Stimulated activated memory B cell treated with anti-CD40 and anti-IgM and Interleukin-4, amounts not matched to agents 10 μg/mL and 1 μg/mL and 100 μg/mL, for 72 hours (primary cell): ENCODE measurements at regions not wholly inside any gene's neighbourhood (a gene's known extent, or its start where the extent isn't known, plus 50 kb on each side); places are given as distances from the start of the nearest gene placed in this dataset.

Experiments
- ATAC-seq: fragments of 150-1000 bp; cut with Tn5 transposase; 2 replicates; pipeline ENCODE4 v1.10.0; 2021
- H3K27ac Mint-ChIP-seq: one replicate; pipeline ENCODE4 v1.8.0; 2022; ENCODE audit warnings: mild to moderate bottlenecking, mixed read lengths
- H3K27me3 Mint-ChIP-seq: one replicate; pipeline ENCODE4 v1.8.0; 2022; ENCODE audit warnings: mixed read lengths
- H3K36me3 Mint-ChIP-seq: one replicate; pipeline ENCODE4 v1.8.0; 2022; ENCODE audit warnings: mixed read lengths
- H3K4me1 Mint-ChIP-seq: one replicate; pipeline ENCODE4 v1.8.0; 2022; ENCODE audit warnings: mixed read lengths
- H3K4me3 Mint-ChIP-seq: one replicate; pipeline ENCODE4 v1.8.0; 2022; ENCODE audit warnings: mild to moderate bottlenecking, moderate library complexity, mixed read lengths
- H3K9me3 Mint-ChIP-seq: one replicate; pipeline ENCODE4 v1.8.0; 2022; ENCODE audit warnings: mixed read lengths

DNA sequence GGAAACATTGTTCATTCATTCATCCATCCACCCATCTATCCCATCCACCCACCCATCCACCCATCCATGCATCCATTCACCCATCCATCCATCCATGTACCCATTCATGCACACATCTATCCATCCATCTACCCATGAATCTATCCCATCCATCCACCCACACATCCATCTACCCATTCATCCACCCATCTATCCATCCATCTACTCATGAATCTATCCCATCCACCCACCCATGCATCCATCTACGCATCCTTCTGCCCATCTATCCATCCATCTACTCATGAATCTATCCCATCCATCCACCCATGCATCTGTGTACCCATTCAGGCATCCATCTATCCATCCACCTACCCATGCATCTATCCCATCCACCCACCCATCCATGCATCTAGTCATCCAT is 51.6 kb upstream of the URI1 start:
- Mint-ChIP-seq H3K4me3 (no peak overlapping the region), H3K4me1 (peaks cover 14% of the 10 kb centered on the region), H3K9me3 (peaks cover 12% of the 10 kb centered on the region), H3K36me3 (no peaks in the 10 kb centered on the region), H3K27ac (no peak overlapping the region), H3K27me3 (no peaks in the 10 kb centered on the region)
- ATAC-seq: no peak
